Gastrocnemius medialis (tissue), 4 donors: ENCODE measurements at regions not wholly inside any gene's neighbourhood (a gene's known extent, or its start where the extent isn't known, plus 50 kb on each side); places are given as distances from the start of the nearest gene placed in this dataset.

ENCODE experiments used
- ATAC-seq, 2 donors: fragments of 150-250 bp; one replicate each; pipeline ENCODE4 v1.9.1; 2016
- DNase-seq, 2 donors: peaks; one replicate each; pipeline ENCODE4 v3.0.0-alpha.2; 2019
- H3K27ac ChIP-seq, 4 donors: fragments of 200-600 bp; sonication (generic); 1 replicate in 1 of 4; 2 replicates in 3 of 4; pipeline ENCODE4 v1.5.1; 2016 to 2018; ENCODE audit warnings: mild to moderate bottlenecking in 2 of 4, moderate library complexity in 1 of 4
- H3K27me3 ChIP-seq, 3 donors: fragments of 200-600 bp; sonication (generic) in 2 of 3; 1 replicate in 1 of 3; 2 replicates in 2 of 3; pipeline versions ENCODE4 v1.5.1 to v1.6.0; 2016 to 2019; ENCODE audit warnings: mild to moderate bottlenecking in 1 of 3, moderate library complexity in 1 of 3
- H3K36me3 ChIP-seq, 2 donors: fragments of 200-600 bp; sonication (generic) in 1 of 2; one replicate each; pipeline ENCODE4 v1.5.1; 2017 to 2018
- H3K4me1 ChIP-seq, 2 donors: fragments of 200-600 bp; sonication (generic) in 1 of 2; one replicate each; pipeline ENCODE4 v1.5.1; 2016 to 2017; ENCODE audit warnings: mild to moderate bottlenecking in 2 of 2
- H3K4me3 ChIP-seq, 4 donors: fragments of 200-600 bp; sonication (generic) in 3 of 4; 1 replicate in 1 of 4; 2 replicates in 3 of 4; pipeline ENCODE4 v1.5.1; 2016 to 2019; ENCODE audit warnings: mild to moderate bottlenecking in 2 of 4
- H3K9me3 ChIP-seq, 3 donors: fragments of 200-600 bp; sonication (generic) in 2 of 3; 1 replicate in 1 of 3; 2 replicates in 2 of 3; pipeline ENCODE4 v1.5.1; 2016 to 2019
- CTCF ChIP-seq, 5 experiments: fragments of 450-650 bp in 3 of 5; fragments of 200-600 bp in 2 of 5; sonication (generic) in 2 of 5; IDR thresholded peaks in 4 of 5; conservative IDR thresholded peaks in 1 of 5; 1 replicate in 4 of 5; 2 replicates in 1 of 5; pipeline ENCODE4 v1.5.1; 2016 to 2019; ENCODE audit warnings: antibody characterized with exemption in 5 of 5, mild to moderate bottlenecking in 3 of 5, moderate library complexity in 3 of 5
- POLR2A ChIP-seq, 2 donors: fragments of 450-650 bp; IDR thresholded peaks; one replicate each; pipeline ENCODE4 v1.6.1; 2017; ENCODE audit warnings: antibody characterized with exemption in 2 of 2, mild to moderate bottlenecking in 2 of 2, moderate library complexity in 2 of 2
- in situ Hi-C, 4 donors: fragments of 200-750 bp; cut with MboI; loops; one replicate each; pipeline versions ENCODE4 v1.15.0 to v1.8.0; 2017; ENCODE audit warnings: low sequenced_read_pairs in 4 of 4
- intact Hi-C: fragments of 100-400 bp; cut with DNase I; formaldehyde crosslinking; loops from one replicate; pipeline ENCODE4 v1.15.1; 2023; ENCODE audit warnings: low total_unique reads

GRCh38 chrX:116243039-116243438, 72.5 kb downstream of the AGTR2 start:
- Histone ChIP-seq H3K9me3 (no peaks in the 10 kb centered on the region), H3K4me3 (no peak overlapping the region), H3K4me1 (no peaks in the 10 kb centered on the region), H3K27me3 (no peaks in the 10 kb centered on the region), H3K27ac (no peak overlapping the region), H3K36me3 (no peaks in the 10 kb centered on the region)
- in situ Hi-C loops: no loop called here
- no peak for TF ChIP-seq CTCF (IDR thresholded peaks at IDR 0.05 in 4 of 5, conservative IDR thresholded peaks at IDR 0.05 in 1 of 5)
- TF ChIP-seq POLR2A (IDR thresholded peaks at IDR 0.05): no peak
- intact Hi-C loops: no loop called here
- DNase-seq (no peak), ATAC-seq (no peak)

GRCh38 chrX:116246261-116246660, 75.7 kb downstream of the AGTR2 start:
- Histone ChIP-seq H3K27me3 (no peaks in the 10 kb centered on the region), H3K36me3 (no peaks in the 10 kb centered on the region), H3K9me3 (no peaks in the 10 kb centered on the region), H3K27ac (no peak overlapping the region), H3K4me1 (no peaks in the 10 kb centered on the region), H3K4me3 (no peak overlapping the region)
- TF ChIP-seq CTCF (IDR thresholded peaks at IDR 0.05 in 4 of 5, conservative IDR thresholded peaks at IDR 0.05 in 1 of 5): no peak
- no peak for TF ChIP-seq POLR2A (IDR thresholded peaks at IDR 0.05)
- intact Hi-C loops (no loop called here), in situ Hi-C loops (no loop called here)
- DNase-seq (no peak), ATAC-seq (no peak)

- H3K4me3 ChIP-seq: no peak overlapping the region
- no peak for DNase-seq
- no peaks in the 10 kb centered on the region for H3K9me3 ChIP-seq
- no peak for ATAC-seq
- H3K36me3 ChIP-seq: no peaks in the 10 kb centered on the region
- no peak overlapping the region for H3K27ac ChIP-seq
- intact Hi-C loops: no loop called here
- no peaks in the 10 kb centered on the region for H3K4me1 ChIP-seq
- TF ChIP-seq CTCF (IDR thresholded peaks at IDR 0.05 in 4 of 5, conservative IDR thresholded peaks at IDR 0.05 in 1 of 5) (no peak), POLR2A (IDR thresholded peaks at IDR 0.05) (no peak)
- in situ Hi-C loops: no loop called here
- H3K27me3 ChIP-seq: no peaks in the 10 kb centered on the region
Observed at GRCh38 chrX:116267511-116268040, 97.0 kb downstream of the AGTR2 start.

- intact Hi-C loops (no loop called here), in situ Hi-C loops (no loop called here)
- Histone ChIP-seq H3K36me3 (no peaks in the 10 kb centered on the region), H3K4me1 (no peaks in the 10 kb centered on the region), H3K9me3 (no peaks in the 10 kb centered on the region), H3K27ac (no peak overlapping the region), H3K4me3 (no peak overlapping the region), H3K27me3 (no peaks in the 10 kb centered on the region)
- ATAC-seq (no peak), DNase-seq (no peak)
- TF ChIP-seq POLR2A (IDR thresholded peaks at IDR 0.05) (no peak), CTCF (IDR thresholded peaks at IDR 0.05 in 4 of 5, conservative IDR thresholded peaks at IDR 0.05 in 1 of 5) (no peak)
Observed at GRCh38 chrX:116272322-116272721, 101.8 kb downstream of the AGTR2 start.

- in situ Hi-C loops: no loop called here
- Histone ChIP-seq H3K27ac (no peak overlapping the region), H3K4me1 (no peaks in the 10 kb centered on the region), H3K27me3 (no peaks in the 10 kb centered on the region), H3K9me3 (no peaks in the 10 kb centered on the region), H3K4me3 (no peak overlapping the region), H3K36me3 (no peaks in the 10 kb centered on the region)
- TF ChIP-seq POLR2A (IDR thresholded peaks at IDR 0.05): no peak
- no peak for TF ChIP-seq CTCF (IDR thresholded peaks at IDR 0.05 in 4 of 5, conservative IDR thresholded peaks at IDR 0.05 in 1 of 5)
- DNase-seq: no peak
- no peak for ATAC-seq
- intact Hi-C loops: no loop called here
Observed at GRCh38 chrX:116272861-116273260, 102.3 kb downstream of the AGTR2 start.
